ENCODE measurements at regions not wholly inside any gene's neighbourhood (a gene's known extent, or its start where the extent isn't known, plus 50 kb on each side); places are given as distances from the start of the nearest gene placed in this dataset.

- intact Hi-C loops (cut with DNase I) = no loop called here
- no peak for ATAC-seq
- no peak for DNase-seq (ENCODE audit: missing footprints)
Observed at GRCh38 chr1:177620636-177621190, 349.1 kb downstream of the SEC16B start.

GRCh38 chr1:177615251-177615650 is 354.6 kb downstream of the SEC16B start:
- no peak for ATAC-seq
- intact Hi-C loops (cut with DNase I) = no loop called here
- DNase-seq (ENCODE audit: missing footprints) = no peak

GRCh38 chr1:177611402-177611801 is 358.5 kb downstream of the SEC16B start:
- DNase-seq (ENCODE audit: missing footprints) (no peak), ATAC-seq (no peak)
- intact Hi-C loops (cut with DNase I) = no loop called here

GRCh38 chr1:177609953-177610352 is 359.9 kb downstream of the SEC16B start:
- ATAC-seq (no peak), DNase-seq (ENCODE audit: missing footprints) (no peak)
- intact Hi-C loops (cut with DNase I) = no loop called here

- ATAC-seq (no peak), DNase-seq (ENCODE audit: missing footprints) (no peak)
- intact Hi-C loops (cut with DNase I) = no loop called here
Observed at GRCh38 chr1:177600936-177601335, 368.9 kb downstream of the SEC16B start.

GRCh38 chr1:177600321-177600720 is 369.5 kb downstream of the SEC16B start:
- DNase-seq (ENCODE audit: missing footprints) (no peak), ATAC-seq (no peak)
- intact Hi-C loops (cut with DNase I) = no loop called here

- intact Hi-C loops (cut with DNase I) = no loop called here
- DNase-seq (ENCODE audit: missing footprints) (no peak), ATAC-seq (no peak)
Observed at GRCh38 chr1:177597393-177597792, 372.5 kb downstream of the SEC16B start.

- ATAC-seq = no peak
- intact Hi-C loops (cut with DNase I) = no loop called here
- no peak for DNase-seq (ENCODE audit: missing footprints)
Observed at GRCh38 chr1:177596485-177596884, 373.4 kb downstream of the SEC16B start.

GRCh38 chr1:177593105-177593504 is 376.8 kb downstream of the SEC16B start:
- intact Hi-C loops (cut with DNase I) = no loop called here
- ATAC-seq = no peak
- no peak for DNase-seq (ENCODE audit: missing footprints)

GRCh38 chr1:177592624-177593023 is 377.2 kb downstream of the SEC16B start:
- intact Hi-C loops (cut with DNase I) = no loop called here
- ATAC-seq (no peak), DNase-seq (ENCODE audit: missing footprints) (no peak)

GRCh38 chr1:177591155-177591554 is 378.7 kb downstream of the SEC16B start:
- DNase-seq (ENCODE audit: missing footprints) = no peak
- intact Hi-C loops (cut with DNase I) = no loop called here
- ATAC-seq = no peak

- ATAC-seq (no peak), DNase-seq (ENCODE audit: missing footprints) (no peak)
- intact Hi-C loops (cut with DNase I) = no loop called here
Observed at GRCh38 chr1:177589166-177589565, 380.7 kb downstream of the SEC16B start.

- ATAC-seq (no peak), DNase-seq (ENCODE audit: missing footprints) (no peak)
- intact Hi-C loops (cut with DNase I) = no loop called here
Observed at GRCh38 chr1:177586429-177586828, 383.4 kb downstream of the SEC16B start.

GRCh38 chr1:177585302-177586220 is 384.3 kb downstream of the SEC16B start:
- DNase-seq (ENCODE audit: missing footprints) = no peak
- intact Hi-C loops (cut with DNase I) = no loop called here
- no peak for ATAC-seq

- ATAC-seq = no peak
Observed at GRCh38 chr1:177573901-177574300, 396.0 kb downstream of the SEC16B start.

GRCh38 chr1:177571485-177572076 is 398.3 kb downstream of the SEC16B start:
- peak; percentile 61 for DNase-seq (ENCODE audit: missing footprints)
- intact Hi-C loops (cut with DNase I) = no loop called here
- ATAC-seq = no peak

More at GRCh38 chr1:177573901-177574300, 396.0 kb downstream of the SEC16B start:
- DNase-seq (ENCODE audit: missing footprints) = no peak
- intact Hi-C loops (cut with DNase I) = no loop called here

- ATAC-seq (no peak), DNase-seq (ENCODE audit: missing footprints) (no peak)
- intact Hi-C loops (cut with DNase I) = no loop called here
Observed at GRCh38 chr1:177571076-177571475, 398.8 kb downstream of the SEC16B start.

- ATAC-seq (no peak), DNase-seq (ENCODE audit: missing footprints) (no peak)
- intact Hi-C loops (cut with DNase I) = no loop called here
Observed at GRCh38 chr1:177569476-177569875, 398.7 kb downstream of the BRINP2 start.

- intact Hi-C loops (cut with DNase I) = no loop called here
- DNase-seq (ENCODE audit: missing footprints) (no peak), ATAC-seq (no peak)
Observed at GRCh38 chr1:177568622-177569021, 397.9 kb downstream of the BRINP2 start.

- ATAC-seq (no peak), DNase-seq (ENCODE audit: missing footprints) (no peak)
- intact Hi-C loops (cut with DNase I) = no loop called here
Observed at GRCh38 chr1:177567393-177567792, 396.6 kb downstream of the BRINP2 start.
